Left lung (tissue), 4 donors: ENCODE measurements at regions not wholly inside any gene's neighbourhood (a gene's known extent, or its start where the extent isn't known, plus 50 kb on each side); places are given as distances from the start of the nearest gene placed in this dataset.
"Not testable (repeated sequence)": the region's sequence is repeated elsewhere in the genome, so short reads cannot be mapped to it uniquely, and the experiment has no call there.

ENCODE experiments used
- ATAC-seq: fragments of 200-7000 bp; cut with Tn5 transposase; one replicate; pipeline ENCODE4 v1.9.1; 2020; ENCODE audit warnings: moderate library complexity
- DNase-seq, 4 donors: peaks; one replicate each; pipeline ENCODE4 v3.0.0-alpha.2; 2013 to 2020
- H3K27ac ChIP-seq, 2 donors: fragments of 200-600 bp; sonication (generic) in 1 of 2; one replicate each; pipeline versions ENCODE4 v1.5.0 to v1.8.0; 2020 to 2021
- H3K27me3 ChIP-seq, 2 donors: fragments of 200-600 bp; sonication (generic) in 1 of 2; one replicate each; pipeline versions ENCODE4 v1.5.0 to v1.8.0; 2020 to 2021
- H3K36me3 ChIP-seq, 2 donors: fragments of 200-600 bp; sonication (generic) in 1 of 2; one replicate each; pipeline versions ENCODE4 v1.5.0 to v1.8.0; 2020 to 2021
- H3K4me1 ChIP-seq, 2 donors: fragments of 200-600 bp; one replicate each; pipeline ENCODE4 v1.8.0; 2021
- H3K4me3 ChIP-seq, 2 donors: fragments of 200-600 bp; sonication (generic) in 1 of 2; one replicate each; pipeline versions ENCODE4 v1.5.0 to v1.8.0; 2020 to 2021; ENCODE audit warnings: mild to moderate bottlenecking in 1 of 2
- H3K9me3 ChIP-seq, 2 donors: fragments of 200-600 bp; sonication (generic) in 1 of 2; one replicate each; pipeline versions ENCODE4 v1.5.0 to v1.8.0; 2020 to 2021
- intact Hi-C, 2 donors: fragments of 100-400 bp; cut with DNase I; formaldehyde crosslinking; loops; one replicate each; pipeline versions ENCODE4 v1.11.2 to v1.14.2; 2022
- donor health status: DM: no; HTN: yes; CAD: no.
- donor health status: DM: no; HTN: no; CAD: no.

GRCh38 chr6:57876659-57877058, 559.2 kb downstream of the PRIM2 start:
- ATAC-seq, H3K9me3 ChIP-seq, H3K4me3 ChIP-seq, intact Hi-C loops, DNase-seq, H3K27me3 ChIP-seq, H3K36me3 ChIP-seq, H3K4me1 ChIP-seq, H3K27ac ChIP-seq: not testable (repeated sequence)

- H3K36me3 ChIP-seq, intact Hi-C loops, H3K27ac ChIP-seq, ATAC-seq, H3K27me3 ChIP-seq, DNase-seq, H3K4me1 ChIP-seq, H3K4me3 ChIP-seq, H3K9me3 ChIP-seq: not testable (repeated sequence)
These were observed 560.3 kb downstream of the PRIM2 start for GRCh38 chr6:57877729-57878128.

- intact Hi-C loops, H3K27ac ChIP-seq, H3K4me3 ChIP-seq, H3K36me3 ChIP-seq, ATAC-seq, H3K9me3 ChIP-seq, H3K27me3 ChIP-seq, H3K4me1 ChIP-seq, DNase-seq: not testable (repeated sequence)
These were observed 561.4 kb downstream of the PRIM2 start for GRCh38 chr6:57878792-57879191.

GRCh38 chr6:57898850-57899249, 581.4 kb downstream of the PRIM2 start:
- H3K27me3 ChIP-seq, H3K4me1 ChIP-seq, ATAC-seq, H3K27ac ChIP-seq, H3K4me3 ChIP-seq, intact Hi-C loops, H3K9me3 ChIP-seq, DNase-seq, H3K36me3 ChIP-seq: not testable (repeated sequence)

GRCh38 chr6:57900687-57901399, 583.4 kb downstream of the PRIM2 start:
- intact Hi-C loops, H3K36me3 ChIP-seq, H3K4me3 ChIP-seq, H3K9me3 ChIP-seq, DNase-seq, H3K27ac ChIP-seq, H3K27me3 ChIP-seq, ATAC-seq, H3K4me1 ChIP-seq: not testable (repeated sequence)

GRCh38 chr6:57901445-57901844, 584.0 kb downstream of the PRIM2 start:
- intact Hi-C loops, H3K27ac ChIP-seq, H3K9me3 ChIP-seq, DNase-seq, ATAC-seq, H3K27me3 ChIP-seq, H3K4me1 ChIP-seq, H3K4me3 ChIP-seq, H3K36me3 ChIP-seq: not testable (repeated sequence)

GRCh38 chr6:57904356-57904755, 586.9 kb downstream of the PRIM2 start:
- H3K27ac ChIP-seq, H3K36me3 ChIP-seq, ATAC-seq, intact Hi-C loops, H3K4me3 ChIP-seq, H3K9me3 ChIP-seq, H3K4me1 ChIP-seq, H3K27me3 ChIP-seq, DNase-seq: not testable (repeated sequence)

GRCh38 chr6:57915300-57915699, 597.9 kb downstream of the PRIM2 start:
- H3K27ac ChIP-seq, DNase-seq, intact Hi-C loops, H3K4me1 ChIP-seq, ATAC-seq, H3K27me3 ChIP-seq, H3K9me3 ChIP-seq, H3K36me3 ChIP-seq, H3K4me3 ChIP-seq: not testable (repeated sequence)

- DNase-seq, H3K4me3 ChIP-seq, H3K9me3 ChIP-seq, H3K27ac ChIP-seq, ATAC-seq, H3K27me3 ChIP-seq, intact Hi-C loops, H3K4me1 ChIP-seq: not testable (repeated sequence)
- H3K36me3 ChIP-seq: peaks cover 0 to 14% of the 10 kb centered on the region in 2 donors
These were observed 625.5 kb downstream of the PRIM2 start for GRCh38 chr6:57942966-57943365.

GRCh38 chr6:57946084-57946768, 628.8 kb downstream of the PRIM2 start:
- H3K27me3 ChIP-seq, H3K27ac ChIP-seq, intact Hi-C loops, DNase-seq, ATAC-seq, H3K4me3 ChIP-seq, H3K9me3 ChIP-seq, H3K4me1 ChIP-seq: not testable (repeated sequence)
- H3K36me3 ChIP-seq: peaks cover 0 to 29% of the 10 kb centered on the region in 2 donors

- intact Hi-C loops, DNase-seq, H3K27ac ChIP-seq, H3K4me3 ChIP-seq, H3K9me3 ChIP-seq, H3K27me3 ChIP-seq, H3K4me1 ChIP-seq, ATAC-seq: not testable (repeated sequence)
- peaks cover 0 to 32% of the 10 kb centered on the region in 2 donors for H3K36me3 ChIP-seq
These were observed 629.3 kb downstream of the PRIM2 start for GRCh38 chr6:57946769-57947091.

GRCh38 chr6:57948481-57948880, 631.1 kb downstream of the PRIM2 start:
- H3K4me3 ChIP-seq, ATAC-seq, intact Hi-C loops, H3K27me3 ChIP-seq, H3K4me1 ChIP-seq, H3K27ac ChIP-seq, DNase-seq, H3K9me3 ChIP-seq: not testable (repeated sequence)
- H3K36me3 ChIP-seq: peaks cover 0 to 32% of the 10 kb centered on the region in 2 donors

GRCh38 chr6:57950430-57950829, 633.0 kb downstream of the PRIM2 start:
- intact Hi-C loops, H3K27me3 ChIP-seq, H3K4me3 ChIP-seq, DNase-seq, H3K9me3 ChIP-seq, H3K4me1 ChIP-seq, H3K27ac ChIP-seq, ATAC-seq: not testable (repeated sequence)
- H3K36me3 ChIP-seq: peaks cover 0 to 42% of the 10 kb centered on the region in 2 donors

- not testable (repeated sequence) for ATAC-seq
These were observed 649.3 kb downstream of the PRIM2 start for GRCh38 chr6:57966757-57967156.

More at GRCh38 chr6:57966757-57967156, 649.3 kb downstream of the PRIM2 start:
- H3K36me3 ChIP-seq, H3K27me3 ChIP-seq, intact Hi-C loops, DNase-seq, H3K4me3 ChIP-seq, H3K4me1 ChIP-seq, H3K9me3 ChIP-seq, H3K27ac ChIP-seq: not testable (repeated sequence)
